Endothelial cell of umbilical vein (primary cell): ENCODE measurements at regions not wholly inside any gene's neighbourhood (a gene's known extent, or its start where the extent isn't known, plus 50 kb on each side); places are given as distances from the start of the nearest gene placed in this dataset.

ENCODE experiments used
- BruUV-seq: library from RNA; stranded (reverse); fragments of 400-500 nt; replicated peaks from 2 replicates; lab custom pipeline; 2021; lab: Mats Ljungman, UMichigan
- CTCF ChIA-PET: fragments of 300-600, 350-600 bp; sonication (Branson Sonifier 250); formaldehyde crosslinking; loops from one replicate; lab custom pipeline; 2021; ENCODE audit warnings: antibody characterized with exemption, inconsistent platforms; lab: Charles Lee
- POLR2A ChIA-PET: fragments of 300-600, 350-600 bp; sonication (Branson Sonifier 250); formaldehyde crosslinking; loops from one replicate; lab custom pipeline; 2021; ENCODE audit warnings: antibody characterized with exemption, inconsistent platforms; lab: Charles Lee
- DNase-seq: peaks from one replicate; pipeline ENCODE4 v3.0.0-alpha.2; 2011; ENCODE audit warnings: low read depth, low spot score
- FAIRE-seq: peaks from 2 replicates; lab custom pipeline; 2011; peaks lifted over from hg19 to GRCh38; lab: Jason Lieb, UNC
- H2AFZ ChIP-seq: 2 replicates; pipeline ENCODE4 v1.6.0; 2012; ENCODE audit warnings: low read depth, low read length, control low read depth, inconsistent platforms
- H3K27ac ChIP-seq: 2 replicates; pipeline ENCODE4 v1.5.1; 2011; ENCODE audit warnings: low read depth, mild to moderate bottlenecking, control low read depth, low read length, moderate library complexity; ENCODE audit not compliant: insufficient read depth
- H3K27me3 ChIP-seq, 2 experiments: 2 replicates each; pipeline versions ENCODE4 v1.6.0 to v1.6.1; 2011; ENCODE audit warnings: low read length in 2 of 2, mixed read lengths in 1 of 2; ENCODE audit not compliant: control insufficient read depth in 2 of 2, insufficient read depth in 2 of 2
- H3K36me3 ChIP-seq, 2 experiments: 2 replicates in 1 of 2; 3 replicates in 1 of 2; pipeline ENCODE4 v1.5.1; 2011; ENCODE audit warnings: low read length in 2 of 2, mild to moderate bottlenecking in 1 of 2, moderate library complexity in 1 of 2; ENCODE audit not compliant: control insufficient read depth in 2 of 2, insufficient read depth in 2 of 2; ENCODE audit errors: extremely low read depth in 1 of 2
- H3K4me1 ChIP-seq: 3 replicates; pipeline ENCODE4 v1.5.1; 2011; ENCODE audit warnings: mild to moderate bottlenecking, low read length; ENCODE audit not compliant: control insufficient read depth, insufficient read depth; ENCODE audit errors: extremely low read depth
- H3K4me2 ChIP-seq: 2 replicates; pipeline ENCODE4 v1.6.1; 2011; ENCODE audit warnings: low read length, control low read depth, mixed read lengths; ENCODE audit not compliant: insufficient read depth
- H3K4me3 ChIP-seq, 3 experiments: fragments of 200-600 bp in 1 of 3; sonication (generic), shearing (Covaris generic) in 1 of 3; replicated peaks in 1 of 3; 2 replicates each; pipeline ENCODE4 v1.5.1; 2011 to 2016; ENCODE audit warnings: control low read depth in 3 of 3, low read length in 3 of 3, mild to moderate bottlenecking in 2 of 3, inconsistent platforms in 1 of 3, low read depth in 1 of 3, moderate library complexity in 1 of 3; ENCODE audit not compliant: insufficient read depth in 1 of 3
- H3K79me2 ChIP-seq: 2 replicates; pipeline ENCODE4 v1.6.0; 2012; ENCODE audit warnings: low read length, inconsistent platforms; ENCODE audit not compliant: control insufficient read depth, insufficient read depth
- H3K9ac ChIP-seq: replicated peaks from 2 replicates; pipeline ENCODE3; 2011; ENCODE audit warnings: low read length, control low read depth; ENCODE audit not compliant: insufficient read depth; ENCODE audit errors: extremely low read depth
- H3K9me1 ChIP-seq: replicated peaks from 3 replicates; pipeline ENCODE4 v1.6.0; 2011; ENCODE audit warnings: mild to moderate bottlenecking, low read length; ENCODE audit not compliant: control insufficient read depth, insufficient read depth; ENCODE audit errors: extremely low read depth
- H3K9me3 ChIP-seq: replicated peaks from 2 replicates; pipeline ENCODE4 v1.5.1; 2012; ENCODE audit warnings: low read length, inconsistent platforms; ENCODE audit not compliant: control insufficient read depth, insufficient read depth
- H4K20me1 ChIP-seq: replicated peaks from 2 replicates; pipeline ENCODE3; 2011; ENCODE audit warnings: mild to moderate bottlenecking, low read length; ENCODE audit not compliant: control insufficient read depth, insufficient read depth; ENCODE audit errors: extremely low read depth
- CTCF ChIP-seq, 2 donors: IDR thresholded peaks; 1 replicate in 1 of 2; 2 replicates in 1 of 2; pipeline ENCODE4 v1.5.1; 2011; ENCODE audit warnings: low read length in 2 of 2, mild to moderate bottlenecking in 2 of 2, moderate library complexity in 2 of 2, control low read depth in 1 of 2, inconsistent platforms in 1 of 2, low read depth in 1 of 2; ENCODE audit not compliant: insufficient read depth in 1 of 2; ENCODE audit errors: extremely low read depth in 1 of 2
- EZH2 ChIP-seq: IDR thresholded peaks from 2 replicates; pipeline ENCODE4 v1.6.1; 2012; ENCODE audit warnings: borderline replicate concordance, low read depth, mild to moderate bottlenecking, moderate library complexity, low read length, inconsistent platforms; ENCODE audit not compliant: severe bottlenecking
- GATA2 ChIP-seq: IDR thresholded peaks from 2 replicates; pipeline ENCODE4 v1.7.0; 2011; ENCODE audit warnings: low read depth, mild to moderate bottlenecking, moderate library complexity, mixed read lengths, low read length; ENCODE audit not compliant: insufficient read length, insufficient read depth
- JUN ChIP-seq: IDR thresholded peaks from 2 replicates; pipeline ENCODE4 v1.6.1; 2011; ENCODE audit warnings: borderline replicate concordance, low read depth; ENCODE audit not compliant: insufficient read length, insufficient read depth
- MYC ChIP-seq: IDR thresholded peaks from one replicate; pipeline ENCODE4 v1.6.1; 2011; ENCODE audit warnings: mild to moderate bottlenecking, low read depth, low read length
- POLR2A ChIP-seq: IDR thresholded peaks from 2 replicates; pipeline ENCODE4 v1.6.1; 2012; ENCODE audit warnings: low read depth, mild to moderate bottlenecking, control low read depth, low read length
- POLR2AphosphoS5 ChIP-seq: IDR thresholded peaks from 2 replicates; pipeline ENCODE4 v1.6.1; 2012; ENCODE audit warnings: low read depth, mild to moderate bottlenecking, control low read depth, low read length, moderate library complexity; ENCODE audit not compliant: insufficient read depth
- dilution Hi-C: fragments of 300-500 bp; cut with MboI; formaldehyde crosslinking; loops from one replicate; pipeline ENCODE4 v1.15.0; 2019; ENCODE audit warnings: low sequenced_read_pairs; ENCODE audit not compliant: extremely low pct_ligation_motif_present
- intact Hi-C: fragments of 100-400 bp; cut with micrococcal nuclease; formaldehyde crosslinking; loops from one replicate; pipeline ENCODE4 v1.10.0; 2022
- TF ChIP-seq, protein P1 (sequence below): IDR thresholded peaks from 2 replicates; pipeline ENCODE4 v1.6.1; 2011; ENCODE audit not compliant: insufficient read depth, insufficient read length

GRCh38 chr15:70327328-70327855, 229.7 kb upstream of the TLE3 start:
- Histone ChIP-seq H3K36me3 (no peaks in the 10 kb centered on the region), H4K20me1 (no peaks in the 10 kb centered on the region), H3K9me1 (no peaks in the 10 kb centered on the region), H3K27me3 (peaks cover 0 to 3% of the 10 kb centered on the region in 2 experiments), H2AFZ (no peak overlapping the region), H3K9ac (no peak overlapping the region), H3K27ac (no peak overlapping the region), H3K4me1 (no peaks in the 10 kb centered on the region), H3K4me2 (no peak overlapping the region), H3K79me2 (no peaks in the 10 kb centered on the region), H3K4me3 (no peak overlapping the region), H3K9me3 (no peaks in the 10 kb centered on the region)
- POLR2A ChIA-PET, result no interaction called here
- TF ChIP-seq EZH2 (no peak), POLR2A (no peak), JUN (no peak), CTCF (IDR thresholded peaks at IDR 0.05; ENCODE audit: extremely low read depth in 1 of 2, insufficient read depth in 1 of 2, low read depth in 1 of 2, low read length in 2 of 2) (no peak), POLR2AphosphoS5 (no peak), MYC (no peak), GATA2 (no peak)
- TF ChIP-seq, protein P1, sequence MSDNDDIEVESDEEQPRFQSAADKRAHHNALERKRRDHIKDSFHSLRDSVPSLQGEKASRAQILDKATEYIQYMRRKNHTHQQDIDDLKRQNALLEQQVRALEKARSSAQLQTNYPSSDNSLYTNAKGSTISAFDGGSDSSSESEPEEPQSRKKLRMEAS, result no peak
- DNase-seq, result no peak
- intact Hi-C loops (no loop called here), dilution Hi-C loops (no loop called here)
- CTCF ChIA-PET, result interaction anchor here (0.7 to 1.3 kb wide), 2 partner anchors 12 to 916 kb away, joined by 3 to 4 read pairs; no protein-coding TSS in a partner anchor
- BruUV-seq, result no TSS peak
- FAIRE-seq, result no peak
